Vagina (tissue), 2 donors: ENCODE measurements at regions not wholly inside any gene's neighbourhood (a gene's known extent, or its start where the extent isn't known, plus 50 kb on each side); places are given as distances from the start of the nearest gene placed in this dataset.

Source experiments
- DNase-seq, 2 donors: peaks; one replicate each; pipeline ENCODE4 v3.0.0-alpha.2; 2017; ENCODE audit errors: extremely low spot score in 2 of 2
- H3K27ac ChIP-seq: fragments of 200-600 bp; sonication (generic); one replicate; pipeline ENCODE4 v1.5.1; 2019
- H3K27me3 ChIP-seq: fragments of 200-600 bp; sonication (generic); one replicate; pipeline ENCODE4 v1.5.1; 2019
- H3K36me3 ChIP-seq, 2 donors: fragments of 200-600 bp; sonication (generic); one replicate each; pipeline ENCODE4 v1.5.1; 2017 to 2019
- H3K4me1 ChIP-seq: fragments of 200-600 bp; sonication (generic); one replicate; pipeline ENCODE4 v1.5.1; 2019
- H3K4me3 ChIP-seq, 2 donors: fragments of 200-600 bp; sonication (generic); 1 replicate in 1 of 2; 2 replicates in 1 of 2; pipeline ENCODE4 v1.5.1; 2016 to 2019
- H3K9me3 ChIP-seq: fragments of 200-600 bp; sonication (generic); one replicate; pipeline ENCODE4 v1.5.1; 2019
- POLR2A ChIP-seq, 2 donors: fragments of 450-650 bp; IDR thresholded peaks; one replicate each; pipeline ENCODE4 v1.6.1; 2017; ENCODE audit warnings: antibody characterized with exemption in 2 of 2, mild to moderate bottlenecking in 2 of 2, moderate library complexity in 2 of 2
- POLR2AphosphoS5 ChIP-seq, 2 donors: sonication (generic); formaldehyde crosslinking; IDR thresholded peaks; one replicate each; pipeline ENCODE4 v1.9.0; 2017; ENCODE audit warnings: antibody characterized with exemption in 2 of 2, mild to moderate bottlenecking in 2 of 2, low read depth in 1 of 2; ENCODE audit not compliant: insufficient read depth in 1 of 2
- intact Hi-C: fragments of 100-400 bp; cut with DNase I; formaldehyde crosslinking; loops from one replicate; pipeline ENCODE4 v1.15.1; 2023
- TF ChIP-seq, protein P1 (sequence below), 3 experiments: fragments of 450-650 bp in 2 of 3; fragments of 200-600 bp in 1 of 3; sonication (generic) in 1 of 3; IDR thresholded peaks; one replicate each; pipeline ENCODE4 v1.5.1; 2017 to 2019; ENCODE audit warnings: antibody characterized with exemption in 3 of 3, mild to moderate bottlenecking in 2 of 3, moderate library complexity in 2 of 3

DNA sequence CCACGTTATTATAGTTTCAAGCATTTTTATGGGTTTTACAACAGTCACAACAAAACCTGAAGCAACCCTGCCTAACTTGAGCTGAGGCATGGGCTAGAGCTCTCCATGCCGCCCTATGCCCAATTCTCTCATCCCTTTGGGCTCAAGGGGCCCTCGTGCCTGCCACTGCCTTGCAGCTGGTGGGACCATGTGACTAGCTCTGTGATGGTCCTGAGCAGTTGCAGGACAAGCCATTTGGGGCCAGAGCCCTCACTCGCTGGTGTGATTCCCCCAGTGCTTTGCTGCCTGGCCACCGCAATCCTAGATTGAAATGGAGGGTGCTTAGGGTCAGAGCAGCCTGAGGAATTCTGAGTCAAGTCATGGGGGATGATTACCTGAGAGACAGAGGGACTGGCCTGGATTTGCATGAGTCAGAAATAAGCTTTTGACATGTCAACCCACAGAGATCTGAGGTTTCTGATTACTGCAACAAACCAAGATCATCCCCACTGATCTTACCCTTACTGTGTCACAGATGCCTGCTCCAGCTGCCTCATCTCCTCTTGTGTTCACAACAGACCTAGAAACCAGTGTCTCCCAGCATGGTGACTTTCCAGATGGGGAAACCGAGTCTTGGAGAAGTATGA, 323.7 kb downstream of the BRD1 start:
- Histone ChIP-seq H3K27me3 (no peaks in the 10 kb centered on the region), H3K9me3 (no peaks in the 10 kb centered on the region), H3K27ac (no peak overlapping the region), H3K36me3 (no peaks in the 10 kb centered on the region), H3K4me1 (no peaks in the 10 kb centered on the region), H3K4me3 (no peak overlapping the region)
- DNase-seq, result no peak
- TF ChIP-seq POLR2AphosphoS5 (IDR thresholded peaks at IDR 0.05; ENCODE audit: insufficient read depth in 1 of 2, low read depth in 1 of 2), result no peak
- TF ChIP-seq, protein P1, sequence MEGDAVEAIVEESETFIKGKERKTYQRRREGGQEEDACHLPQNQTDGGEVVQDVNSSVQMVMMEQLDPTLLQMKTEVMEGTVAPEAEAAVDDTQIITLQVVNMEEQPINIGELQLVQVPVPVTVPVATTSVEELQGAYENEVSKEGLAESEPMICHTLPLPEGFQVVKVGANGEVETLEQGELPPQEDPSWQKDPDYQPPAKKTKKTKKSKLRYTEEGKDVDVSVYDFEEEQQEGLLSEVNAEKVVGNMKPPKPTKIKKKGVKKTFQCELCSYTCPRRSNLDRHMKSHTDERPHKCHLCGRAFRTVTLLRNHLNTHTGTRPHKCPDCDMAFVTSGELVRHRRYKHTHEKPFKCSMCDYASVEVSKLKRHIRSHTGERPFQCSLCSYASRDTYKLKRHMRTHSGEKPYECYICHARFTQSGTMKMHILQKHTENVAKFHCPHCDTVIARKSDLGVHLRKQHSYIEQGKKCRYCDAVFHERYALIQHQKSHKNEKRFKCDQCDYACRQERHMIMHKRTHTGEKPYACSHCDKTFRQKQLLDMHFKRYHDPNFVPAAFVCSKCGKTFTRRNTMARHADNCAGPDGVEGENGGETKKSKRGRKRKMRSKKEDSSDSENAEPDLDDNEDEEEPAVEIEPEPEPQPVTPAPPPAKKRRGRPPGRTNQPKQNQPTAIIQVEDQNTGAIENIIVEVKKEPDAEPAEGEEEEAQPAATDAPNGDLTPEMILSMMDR (IDR thresholded peaks at IDR 0.05), result no peak
- TF ChIP-seq POLR2A (IDR thresholded peaks at IDR 0.05), result no peak
- intact Hi-C loops, result no loop called here

DNA sequence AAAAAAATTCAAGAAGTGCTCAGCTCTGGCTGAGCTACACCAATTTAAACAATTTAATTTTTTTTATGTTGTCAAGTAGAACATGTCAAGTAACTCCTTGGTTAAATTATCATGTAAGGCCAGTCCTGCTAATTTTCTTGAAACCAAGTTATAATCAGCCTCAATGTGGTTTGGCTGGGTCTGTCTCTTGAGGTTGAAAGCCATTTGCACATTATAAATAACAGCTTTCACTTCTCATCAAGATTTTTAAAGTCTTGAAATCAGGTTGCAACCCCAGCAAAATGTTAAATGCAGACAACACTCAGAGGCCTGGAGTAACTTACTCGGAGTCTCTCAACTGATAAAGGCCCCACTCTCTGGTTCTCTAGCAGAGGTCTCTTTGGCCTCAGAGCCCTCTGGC, 324.4 kb downstream of the BRD1 start:
- Histone ChIP-seq H3K36me3 (no peaks in the 10 kb centered on the region), H3K9me3 (no peaks in the 10 kb centered on the region), H3K4me3 (no peak overlapping the region), H3K4me1 (no peaks in the 10 kb centered on the region), H3K27ac (no peak overlapping the region), H3K27me3 (no peaks in the 10 kb centered on the region)
- TF ChIP-seq, protein P1 (IDR thresholded peaks at IDR 0.05), result no peak
- no peak for TF ChIP-seq POLR2AphosphoS5 (IDR thresholded peaks at IDR 0.05; ENCODE audit: insufficient read depth in 1 of 2, low read depth in 1 of 2)
- TF ChIP-seq POLR2A (IDR thresholded peaks at IDR 0.05), result no peak
- DNase-seq, result no peak
- intact Hi-C loops, result no loop called here

DNA sequence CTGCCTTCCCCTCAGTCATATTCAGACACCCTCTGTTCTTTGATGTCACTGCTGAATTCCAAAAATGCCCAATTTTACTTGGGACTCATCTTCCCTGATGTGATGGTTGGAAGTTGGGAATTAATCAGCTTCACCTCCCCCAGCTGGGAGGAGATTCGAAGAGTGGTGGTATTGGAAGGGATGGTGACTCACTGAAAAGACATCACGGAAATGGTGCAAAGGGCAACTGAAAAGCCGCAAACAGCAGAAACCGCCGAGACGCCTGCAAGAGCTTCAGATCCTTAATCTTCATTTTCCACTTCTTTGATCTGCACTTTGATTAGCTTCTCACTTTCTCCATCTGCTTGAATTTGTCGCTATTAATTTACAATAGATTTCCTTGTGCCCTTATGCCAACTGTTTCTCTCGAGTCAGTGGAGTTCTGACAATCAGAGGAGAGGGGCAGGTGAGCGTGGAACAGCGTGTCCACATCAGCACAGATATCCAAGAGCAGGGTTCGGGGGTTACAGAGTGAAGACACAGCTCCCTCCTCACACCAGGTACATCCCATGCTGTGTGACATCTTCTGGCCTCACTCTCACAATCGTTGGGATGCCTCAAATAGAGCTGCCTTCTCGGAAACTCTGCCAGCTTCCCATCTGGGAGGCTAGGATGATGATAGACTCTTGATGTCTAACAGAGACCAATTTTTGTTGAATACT, 325.4 kb downstream of the BRD1 start:
- DNase-seq, result no peak
- TF ChIP-seq POLR2A (IDR thresholded peaks at IDR 0.05), result no peak
- TF ChIP-seq, protein P1 (IDR thresholded peaks at IDR 0.05), result no peak
- TF ChIP-seq POLR2AphosphoS5 (IDR thresholded peaks at IDR 0.05; ENCODE audit: insufficient read depth in 1 of 2, low read depth in 1 of 2), result no peak
- no peaks in the 10 kb centered on the region for H3K36me3 ChIP-seq
- H3K9me3 ChIP-seq, result no peaks in the 10 kb centered on the region
- no peak overlapping the region for H3K27ac ChIP-seq
- intact Hi-C loops, result no loop called here
- H3K4me3 ChIP-seq, result no peak overlapping the region
- H3K4me1 ChIP-seq, result no peaks in the 10 kb centered on the region
- no peaks in the 10 kb centered on the region for H3K27me3 ChIP-seq

DNA sequence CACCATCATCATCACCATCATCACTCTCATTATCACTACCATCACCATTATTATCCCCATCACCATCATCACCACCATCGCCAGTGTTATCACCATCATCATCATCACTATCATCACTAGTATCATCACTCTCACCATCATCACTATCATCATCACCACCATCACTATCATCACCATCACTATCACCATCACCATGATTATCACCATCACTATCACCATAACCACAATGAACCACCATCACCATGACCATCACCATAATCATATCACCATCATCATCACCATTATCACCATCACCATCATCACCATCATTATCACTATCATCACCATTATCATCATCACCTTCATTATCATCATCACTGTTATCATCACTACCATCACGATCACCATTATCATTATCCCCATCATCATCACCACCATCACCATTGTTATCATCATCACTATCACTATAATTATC, 326.7 kb downstream of the BRD1 start:
- Histone ChIP-seq H3K36me3 (no peaks in the 10 kb centered on the region), H3K4me1 (no peaks in the 10 kb centered on the region), H3K4me3 (no peak overlapping the region), H3K27ac (no peak overlapping the region), H3K27me3 (no peaks in the 10 kb centered on the region), H3K9me3 (no peaks in the 10 kb centered on the region)
- intact Hi-C loops, result no loop called here
- TF ChIP-seq POLR2AphosphoS5 (IDR thresholded peaks at IDR 0.05; ENCODE audit: insufficient read depth in 1 of 2, low read depth in 1 of 2) (no peak), POLR2A (IDR thresholded peaks at IDR 0.05) (no peak)
- TF ChIP-seq, protein P1 (IDR thresholded peaks at IDR 0.05), result no peak
- no peak for DNase-seq

DNA sequence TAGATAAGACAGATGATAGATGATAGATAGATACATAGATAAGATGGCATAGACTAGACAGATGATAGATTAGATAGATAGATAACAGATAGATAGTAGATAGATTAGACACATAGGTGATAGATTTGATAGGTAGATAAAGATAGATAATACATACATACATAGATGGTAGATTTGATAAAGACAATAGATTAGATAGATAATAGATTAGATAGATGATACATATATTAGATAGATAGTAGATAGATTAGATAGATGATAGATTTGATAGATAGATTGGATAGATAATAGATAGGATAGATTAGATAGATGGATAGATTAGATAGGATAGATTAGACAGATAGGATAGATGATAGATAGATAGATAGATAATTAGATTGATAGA, 327.6 kb downstream of the BRD1 start:
- H3K27me3 ChIP-seq, result no peaks in the 10 kb centered on the region
- DNase-seq, result no peak
- no peaks in the 10 kb centered on the region for H3K4me1 ChIP-seq
- no peak overlapping the region for H3K27ac ChIP-seq
- H3K9me3 ChIP-seq, result no peaks in the 10 kb centered on the region
- no peaks in the 10 kb centered on the region for H3K36me3 ChIP-seq
- intact Hi-C loops, result no loop called here
- no peak for TF ChIP-seq POLR2AphosphoS5 (IDR thresholded peaks at IDR 0.05; ENCODE audit: insufficient read depth in 1 of 2, low read depth in 1 of 2)
- TF ChIP-seq, protein P1 (IDR thresholded peaks at IDR 0.05), result no peak
- no peak for TF ChIP-seq POLR2A (IDR thresholded peaks at IDR 0.05)
- no peak overlapping the region for H3K4me3 ChIP-seq
